Nephron (organoid): ENCODE measurements at regions not wholly inside any gene's neighbourhood (a gene's known extent, or its start where the extent isn't known, plus 50 kb on each side); places are given as distances from the start of the nearest gene placed in this dataset.

Experiments used
- H3K27ac Mint-ChIP-seq, 3 experiments: 2 replicates each; pipeline ENCODE4 v1.8.0; 2020; ENCODE audit warnings: mixed read lengths in 3 of 3, mild to moderate bottlenecking in 2 of 3, moderate library complexity in 1 of 3
- H3K27me3 Mint-ChIP-seq: 2 replicates; pipeline ENCODE4 v1.8.0; 2021; ENCODE audit warnings: low read depth, mild to moderate bottlenecking, moderate library complexity, mixed read lengths
- H3K36me3 Mint-ChIP-seq: 2 replicates; pipeline ENCODE4 v1.8.0; 2020; ENCODE audit warnings: low read depth, mixed read lengths
- H3K4me1 Mint-ChIP-seq: 2 replicates; pipeline ENCODE4 v1.8.0; 2020; ENCODE audit warnings: mixed read lengths
- H3K4me3 Mint-ChIP-seq, 3 experiments: 2 replicates each; pipeline ENCODE4 v1.8.0; 2020; ENCODE audit warnings: mild to moderate bottlenecking in 3 of 3, mixed read lengths in 3 of 3, moderate library complexity in 2 of 3
- H3K9me3 Mint-ChIP-seq: 2 replicates; pipeline ENCODE4 v1.8.0; 2020; ENCODE audit warnings: mixed read lengths
- CTCF ChIP-seq, 3 experiments: fragments of 200-600 bp; sonication (generic); IDR thresholded peaks; one replicate each; pipeline ENCODE4 v1.5.0; 2021; ENCODE audit warnings: antibody characterized with exemption in 3 of 3; ENCODE audit not compliant: unreplicated experiment in 3 of 3

- Mint-ChIP-seq H3K36me3 (no peaks in the 10 kb centered on the region), H3K27me3 (peaks cover 11% of the 10 kb centered on the region), H3K4me1 (peaks cover 17% of the 10 kb centered on the region), H3K9me3 (no peaks in the 10 kb centered on the region), H3K27ac (peak overlapping the region; percentile 52 to 71 (median 57)), H3K4me3 (peak overlapping the region; percentile 31 to 39 (median 34))
- no peak for TF ChIP-seq CTCF (IDR thresholded peaks at IDR 0.05; ENCODE audit: unreplicated experiment in 3 of 3)
Measured at GRCh38 chr12:105561546-105562198, 231.2 kb downstream of the C12orf75 start.

GRCh38 chr12:105562199-105562971 lies 231.9 kb downstream of the C12orf75 start:
- no peak for TF ChIP-seq CTCF (IDR thresholded peaks at IDR 0.05; ENCODE audit: unreplicated experiment in 3 of 3)
- Mint-ChIP-seq H3K27ac (peak overlapping the region; percentile 57 to 86 (median 71)), H3K4me3 (peak overlapping the region; percentile 31 to 56 (median 39)), H3K4me1 (peaks cover 17% of the 10 kb centered on the region), H3K9me3 (no peaks in the 10 kb centered on the region), H3K36me3 (no peaks in the 10 kb centered on the region), H3K27me3 (peaks cover 11% of the 10 kb centered on the region)

GRCh38 chr12:105567061-105567460 lies 236.6 kb downstream of the C12orf75 start:
- no peak for TF ChIP-seq CTCF (IDR thresholded peaks at IDR 0.05; ENCODE audit: unreplicated experiment in 3 of 3)
- Mint-ChIP-seq H3K27ac (no peak overlapping the region), H3K27me3 (peaks cover 6% of the 10 kb centered on the region), H3K4me1 (peaks cover 8% of the 10 kb centered on the region), H3K9me3 (no peaks in the 10 kb centered on the region), H3K4me3 (no peak overlapping the region), H3K36me3 (no peaks in the 10 kb centered on the region)

- Mint-ChIP-seq H3K27ac (no peak overlapping the region), H3K36me3 (no peaks in the 10 kb centered on the region), H3K4me1 (peaks cover 6% of the 10 kb centered on the region), H3K27me3 (peaks cover 3% of the 10 kb centered on the region), H3K9me3 (peaks cover 2% of the 10 kb centered on the region), H3K4me3 (no peak overlapping the region)
- no peak for TF ChIP-seq CTCF (IDR thresholded peaks at IDR 0.05; ENCODE audit: unreplicated experiment in 3 of 3)
Measured at GRCh38 chr12:105569886-105570285, 239.4 kb downstream of the C12orf75 start.

GRCh38 chr12:105570944-105571343 lies 240.5 kb downstream of the C12orf75 start:
- Mint-ChIP-seq H3K4me1 (peaks cover 6% of the 10 kb centered on the region), H3K4me3 (no peak overlapping the region), H3K27ac (no peak overlapping the region), H3K36me3 (no peaks in the 10 kb centered on the region), H3K9me3 (peaks cover 2% of the 10 kb centered on the region), H3K27me3 (peaks cover 3% of the 10 kb centered on the region)
- TF ChIP-seq CTCF (IDR thresholded peaks at IDR 0.05; ENCODE audit: unreplicated experiment in 3 of 3) = no peak
